ENCODE measurements at regions not wholly inside any gene's neighbourhood (a gene's known extent, or its start where the extent isn't known, plus 50 kb on each side); places are given as distances from the start of the nearest gene placed in this dataset.
A peak's percentile ranks its signal among the peaks of the same experiment; 100 is the strongest.

DNA sequence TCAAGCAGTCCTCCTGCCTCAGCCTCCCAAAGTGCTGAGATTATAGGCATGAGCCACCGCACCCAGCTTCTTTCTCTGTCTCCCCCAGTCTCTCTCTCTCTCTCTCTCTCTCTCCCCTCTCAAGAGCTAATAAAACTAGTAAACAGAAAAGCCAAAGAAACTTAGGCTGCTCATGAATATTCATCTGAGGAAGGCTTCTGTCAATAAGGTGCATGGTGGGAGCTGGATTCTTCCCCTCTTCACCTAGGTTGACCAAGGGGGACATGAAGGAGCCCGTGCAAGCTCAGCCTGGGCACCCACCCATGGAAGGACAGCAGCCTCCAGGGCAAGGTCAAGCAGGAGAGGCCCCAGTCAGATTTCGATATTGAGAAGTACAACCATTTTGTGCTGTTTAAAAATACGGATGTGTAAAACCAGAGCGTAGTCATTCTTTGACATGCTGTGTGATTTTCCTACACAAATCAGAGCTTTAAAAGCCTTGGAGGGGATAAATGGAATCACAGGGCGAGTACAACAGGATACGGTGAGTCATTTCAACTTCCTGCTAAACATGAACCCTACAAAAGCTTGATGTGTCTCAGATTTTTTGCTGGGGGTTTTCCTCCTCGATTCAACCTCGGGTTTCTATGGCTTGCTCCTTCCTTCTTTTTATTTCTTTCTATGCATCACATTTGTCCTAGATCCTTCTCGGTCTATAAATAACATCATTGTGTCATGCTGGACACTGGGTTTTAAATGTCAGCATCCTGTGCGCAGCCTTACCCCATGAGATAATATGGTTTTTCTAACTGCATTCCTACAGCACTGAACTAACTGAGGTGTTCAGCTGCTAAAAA lies 368.9 kb upstream of the JARID2 start:
- Histone ChIP-seq H3K27ac (ENCODE audit: low read depth, low read length) (no peak overlapping the region), H3K4me2 (ENCODE audit: low read length) (peak overlapping the region; percentile 30), H3K9me2 (ENCODE audit: insufficient read depth) (no peaks in the 10 kb centered on the region), H3K4me1 (ENCODE audit: control insufficient read depth in 1 of 2, insufficient read depth in 2 of 2, low read length in 2 of 2) (peaks cover 0 to 16% of the 10 kb centered on the region in 2 experiments; a peak in 2 of 4 replicates), H3K9me3 (ENCODE audit: control insufficient read depth in 1 of 2, insufficient read depth in 1 of 2, low read depth in 1 of 2, low read length in 2 of 2) (no peaks in the 10 kb centered on the region), H4K20me1 (ENCODE audit: insufficient read depth) (no peaks in the 10 kb centered on the region), H2AFZ (ENCODE audit: low read depth, low read length, poor library complexity, severe bottlenecking) (peak overlapping the region; percentile 89), H3K9ac (ENCODE audit: low read length) (no peak overlapping the region), H3K36me3 (ENCODE audit: control insufficient read depth in 1 of 2, insufficient read depth in 2 of 2, low read length in 2 of 2) (no peaks in the 10 kb centered on the region), H3K27me3 (ENCODE audit: insufficient read depth, low read length) (no peaks in the 10 kb centered on the region), H3K4me3 (replicated peaks in 1 of 2; ENCODE audit: low read depth in 1 of 2, low read length in 2 of 2) (no peak overlapping the region), H3K79me2 (ENCODE audit: insufficient read depth, low read length) (no peaks in the 10 kb centered on the region)
- intact Hi-C loops (cut with micrococcal nuclease): no loop called here
- no peak for ATAC-seq
- BruUV-seq (replicated peaks): no TSS peak
- ChIA-PET CTCF (no interaction called here), RAD21 (ENCODE audit: low non-redundant PET in 1 of 2, low total read pairs in 2 of 2, uncharacterized antibody in 2 of 2, unreplicated experiment in 2 of 2) (no interaction called here), POLR2A (no interaction called here)
- no peak for DNase-seq (ENCODE audit: low read depth, low spot score)
- TF ChIP-seq RAD21 (IDR thresholded peaks at IDR 0.05; ENCODE audit: low read depth) (0 out of 2 replicates have a peak, but pooled peaks have one; percentile 6), ATF3 (IDR thresholded peaks at IDR 0.05) (no peak), CEBPB (IDR thresholded peaks at IDR 0.05; ENCODE audit: low read depth) (no peak), ELF1 (IDR thresholded peaks at IDR 0.05; ENCODE audit: borderline replicate concordance, low read depth) (no peak), YY1 (IDR thresholded peaks at IDR 0.05; ENCODE audit: extremely low read depth, insufficient replicate concordance, low read depth, low read length) (no peak), ZBTB33 (IDR thresholded peaks at IDR 0.05; ENCODE audit: extremely low read depth, insufficient replicate concordance, low read length) (no peak), CTCF (IDR thresholded peaks at IDR 0.05 in 2 of 3, conservative IDR thresholded peaks at IDR 0.05 in 1 of 3; ENCODE audit: borderline replicate concordance in 1 of 3, insufficient read depth in 1 of 3, low read depth in 2 of 3, low read length in 2 of 3) (no peak), EZH2 (IDR thresholded peaks at IDR 0.05) (no peak), EGR1 (IDR thresholded peaks at IDR 0.05; ENCODE audit: low read depth) (no peak), SRF (IDR thresholded peaks at IDR 0.05; ENCODE audit: low read depth) (no peak), SP1 (IDR thresholded peaks at IDR 0.05; ENCODE audit: low read depth) (0 out of 2 replicates have a peak, but pooled peaks have one; percentile 21), ZFX (IDR thresholded peaks at IDR 0.05) (no peak), TCF7L2 (IDR thresholded peaks at IDR 0.05; ENCODE audit: borderline replicate concordance, extremely low read depth, insufficient read depth, insufficient read length) (no peak), POLR2A (IDR thresholded peaks at IDR 0.05; ENCODE audit: borderline replicate concordance, extremely low read depth, insufficient read depth, insufficient read length) (no peak), ZNF274 (IDR thresholded peaks at IDR 0.05; ENCODE audit: low read depth, low read length) (no peak), JUND (IDR thresholded peaks at IDR 0.05) (peak; percentile 33; the same call in 1 of the 2 replicates), CBX3 (IDR thresholded peaks at IDR 0.05; ENCODE audit: low read depth) (no peak), POLR2AphosphoS5 (IDR thresholded peaks at IDR 0.05; ENCODE audit: low read depth, low read length) (no peak), SIN3A (IDR thresholded peaks at IDR 0.05; ENCODE audit: low read depth) (no peak)
- TF ChIP-seq, protein P1, sequence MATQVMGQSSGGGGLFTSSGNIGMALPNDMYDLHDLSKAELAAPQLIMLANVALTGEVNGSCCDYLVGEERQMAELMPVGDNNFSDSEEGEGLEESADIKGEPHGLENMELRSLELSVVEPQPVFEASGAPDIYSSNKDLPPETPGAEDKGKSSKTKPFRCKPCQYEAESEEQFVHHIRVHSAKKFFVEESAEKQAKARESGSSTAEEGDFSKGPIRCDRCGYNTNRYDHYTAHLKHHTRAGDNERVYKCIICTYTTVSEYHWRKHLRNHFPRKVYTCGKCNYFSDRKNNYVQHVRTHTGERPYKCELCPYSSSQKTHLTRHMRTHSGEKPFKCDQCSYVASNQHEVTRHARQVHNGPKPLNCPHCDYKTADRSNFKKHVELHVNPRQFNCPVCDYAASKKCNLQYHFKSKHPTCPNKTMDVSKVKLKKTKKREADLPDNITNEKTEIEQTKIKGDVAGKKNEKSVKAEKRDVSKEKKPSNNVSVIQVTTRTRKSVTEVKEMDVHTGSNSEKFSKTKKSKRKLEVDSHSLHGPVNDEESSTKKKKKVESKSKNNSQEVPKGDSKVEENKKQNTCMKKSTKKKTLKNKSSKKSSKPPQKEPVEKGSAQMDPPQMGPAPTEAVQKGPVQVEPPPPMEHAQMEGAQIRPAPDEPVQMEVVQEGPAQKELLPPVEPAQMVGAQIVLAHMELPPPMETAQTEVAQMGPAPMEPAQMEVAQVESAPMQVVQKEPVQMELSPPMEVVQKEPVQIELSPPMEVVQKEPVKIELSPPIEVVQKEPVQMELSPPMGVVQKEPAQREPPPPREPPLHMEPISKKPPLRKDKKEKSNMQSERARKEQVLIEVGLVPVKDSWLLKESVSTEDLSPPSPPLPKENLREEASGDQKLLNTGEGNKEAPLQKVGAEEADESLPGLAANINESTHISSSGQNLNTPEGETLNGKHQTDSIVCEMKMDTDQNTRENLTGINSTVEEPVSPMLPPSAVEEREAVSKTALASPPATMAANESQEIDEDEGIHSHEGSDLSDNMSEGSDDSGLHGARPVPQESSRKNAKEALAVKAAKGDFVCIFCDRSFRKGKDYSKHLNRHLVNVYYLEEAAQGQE (IDR thresholded peaks at IDR 0.05; ENCODE audit: low read depth): no peak

All from HCT116 (cell line).